ENCODE measurements at regions not wholly inside any gene's neighbourhood (a gene's known extent, or its start where the extent isn't known, plus 50 kb on each side); places are given as distances from the start of the nearest gene placed in this dataset.

DNA sequence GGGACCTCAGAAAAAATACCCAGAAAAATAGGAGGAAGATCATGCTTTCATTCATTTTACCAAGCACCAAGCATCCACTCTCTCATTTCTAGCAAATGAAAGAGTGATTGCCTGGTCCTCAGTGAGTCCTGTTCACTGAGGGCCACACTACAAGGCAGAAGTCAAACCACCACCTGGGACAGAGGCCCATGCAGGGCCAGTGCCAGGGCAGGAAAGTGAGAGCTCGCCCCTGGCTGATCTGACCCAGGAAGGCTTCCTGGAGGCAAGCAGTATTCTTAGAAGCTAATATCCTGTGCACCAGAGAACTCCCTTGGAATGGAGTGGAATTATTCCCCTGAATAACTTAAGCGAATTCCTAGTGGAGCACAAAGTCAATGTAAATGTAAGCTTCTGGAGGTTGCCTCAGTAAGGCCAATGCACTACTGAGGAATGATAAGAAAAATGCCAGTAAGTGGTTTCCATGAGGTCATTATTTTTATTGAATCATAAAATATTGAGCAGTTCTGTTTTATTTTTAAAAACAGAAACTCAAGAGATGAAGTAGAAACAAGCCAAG is 191.6 kb upstream of the ID2 start:
- no peak for TF ChIP-seq SUZ12 (IDR thresholded peaks at IDR 0.05; ENCODE audit: extremely low read depth, insufficient read depth, insufficient read length)
- no peak for TF ChIP-seq ZNF274 (IDR thresholded peaks at IDR 0.05; ENCODE audit: low read depth, low read length)

All from NT2/D1 (cell line).